Caco-2 (cell line): ENCODE measurements at regions not wholly inside any gene's neighbourhood (a gene's known extent, or its start where the extent isn't known, plus 50 kb on each side); places are given as distances from the start of the nearest gene placed in this dataset.

Source experiments
- BruUV-seq: library from RNA; stranded (reverse); fragments of 400-500 nt; replicated peaks from 2 replicates; lab custom pipeline; 2021; lab: Mats Ljungman, UMichigan
- CTCF ChIA-PET: fragments of 300-600 bp; sonication (Branson Sonifier 250); formaldehyde crosslinking; loops from one replicate; lab custom pipeline; 2022; ENCODE audit warnings: antibody characterized with exemption; lab: Charles Lee
- POLR2A ChIA-PET: fragments of 300-600 bp; sonication (Branson Sonifier 250); formaldehyde crosslinking; loops from one replicate; lab custom pipeline; 2022; ENCODE audit warnings: antibody characterized with exemption; lab: Charles Lee
- DNase-seq, 2 experiments: peaks; one replicate each; pipeline versions ENCODE4 v3.0.0 to v3.0.0-alpha.2; 2020 to 2022
- H3K27me3 ChIP-seq: replicated peaks from 2 replicates; pipeline ENCODE4 v1.6.0; 2011; ENCODE audit warnings: low read length; ENCODE audit not compliant: control insufficient read depth, insufficient read depth
- H3K36me3 ChIP-seq: 2 replicates; pipeline ENCODE4 v1.5.1; 2011; ENCODE audit warnings: low read length; ENCODE audit not compliant: control insufficient read depth, insufficient read depth
- H3K4me1 ChIP-seq: fragments of 250-450 bp; sonication (Bioruptor Pico); 2 replicates; pipeline ENCODE4 v1.5.1; 2020; ENCODE audit warnings: mild to moderate bottlenecking
- H3K4me3 ChIP-seq: 2 replicates; pipeline ENCODE4 v1.5.1; 2011; ENCODE audit warnings: low read depth, mild to moderate bottlenecking, control low read depth, low read length
- H3K9me3 ChIP-seq: fragments of 250-450 bp; sonication (Bioruptor Pico); 2 replicates; pipeline ENCODE4 v1.5.1; 2020; ENCODE audit warnings: mild to moderate bottlenecking, moderate library complexity
- H3K27ac Mint-ChIP-seq: one replicate; pipeline ENCODE4 v1.8.0; 2022; ENCODE audit warnings: mixed read lengths; ENCODE audit not compliant: unreplicated experiment
- H3K27me3 Mint-ChIP-seq: one replicate; pipeline ENCODE4 v1.8.0; 2022; ENCODE audit warnings: mixed read lengths; ENCODE audit not compliant: insufficient read depth, unreplicated experiment
- H3K36me3 Mint-ChIP-seq: one replicate; pipeline ENCODE4 v1.8.0; 2022; ENCODE audit warnings: mild to moderate bottlenecking, mixed read lengths; ENCODE audit not compliant: insufficient read depth, unreplicated experiment
- H3K4me1 Mint-ChIP-seq: one replicate; pipeline ENCODE4 v1.8.0; 2022; ENCODE audit warnings: low read depth, mixed read lengths; ENCODE audit not compliant: unreplicated experiment
- H3K4me3 Mint-ChIP-seq: one replicate; pipeline ENCODE4 v1.8.0; 2022; ENCODE audit warnings: mild to moderate bottlenecking, moderate library complexity, mixed read lengths; ENCODE audit not compliant: unreplicated experiment
- H3K9me3 Mint-ChIP-seq: one replicate; pipeline ENCODE4 v1.8.0; 2022; ENCODE audit warnings: mixed read lengths; ENCODE audit not compliant: unreplicated experiment
- intact Hi-C: fragments of 100-400 bp; cut with micrococcal nuclease; formaldehyde crosslinking; loops from one replicate; pipeline ENCODE4 v1.10.0; 2022; ENCODE audit not compliant: unreplicated experiment
- TF ChIP-seq, protein P1 (sequence below), 2 experiments: fragments of 200-600 bp in 1 of 2; IDR thresholded peaks; 1 replicate in 1 of 2; 2 replicates in 1 of 2; pipeline versions ENCODE4 v1.5.1 to v1.8.0; 2011 to 2022; ENCODE audit warnings: antibody characterized with exemption in 1 of 2, control low read depth in 1 of 2, inconsistent platforms in 1 of 2, low read depth in 1 of 2, low read length in 1 of 2, mild to moderate bottlenecking in 1 of 2, moderate library complexity in 1 of 2; ENCODE audit not compliant: insufficient read depth in 1 of 2, severe bottlenecking in 1 of 2, unreplicated experiment in 1 of 2

DNA sequence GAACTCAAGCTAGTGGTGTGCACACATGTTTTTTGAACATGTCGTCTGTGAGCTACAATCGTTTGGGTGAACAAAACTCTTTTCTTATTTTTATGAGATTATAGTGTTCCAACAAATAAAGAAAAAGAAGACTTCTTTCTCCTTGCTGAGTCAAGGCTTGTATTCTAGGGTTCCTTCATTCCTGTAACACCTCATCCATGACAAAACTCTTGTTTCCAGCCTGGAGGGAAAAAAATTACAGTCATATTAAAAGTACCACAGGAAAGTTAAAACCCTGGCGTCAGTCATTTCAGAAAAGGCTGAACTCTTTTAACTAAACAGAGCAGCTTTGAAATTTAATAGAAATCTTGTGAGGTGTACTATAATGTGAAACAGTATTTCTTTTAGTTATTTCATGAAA, 79.2 kb upstream of the BOD1L1 start:
- H3K9me3 ChIP-seq = no peaks in the 10 kb centered on the region
- H3K4me1 ChIP-seq = 0 out of 2 replicates have a peak, but pooled peaks cover 4% of the 10 kb centered on the region
- DNase-seq = no peak
- H3K27me3 ChIP-seq = no peaks in the 10 kb centered on the region
- TF ChIP-seq, protein P1, sequence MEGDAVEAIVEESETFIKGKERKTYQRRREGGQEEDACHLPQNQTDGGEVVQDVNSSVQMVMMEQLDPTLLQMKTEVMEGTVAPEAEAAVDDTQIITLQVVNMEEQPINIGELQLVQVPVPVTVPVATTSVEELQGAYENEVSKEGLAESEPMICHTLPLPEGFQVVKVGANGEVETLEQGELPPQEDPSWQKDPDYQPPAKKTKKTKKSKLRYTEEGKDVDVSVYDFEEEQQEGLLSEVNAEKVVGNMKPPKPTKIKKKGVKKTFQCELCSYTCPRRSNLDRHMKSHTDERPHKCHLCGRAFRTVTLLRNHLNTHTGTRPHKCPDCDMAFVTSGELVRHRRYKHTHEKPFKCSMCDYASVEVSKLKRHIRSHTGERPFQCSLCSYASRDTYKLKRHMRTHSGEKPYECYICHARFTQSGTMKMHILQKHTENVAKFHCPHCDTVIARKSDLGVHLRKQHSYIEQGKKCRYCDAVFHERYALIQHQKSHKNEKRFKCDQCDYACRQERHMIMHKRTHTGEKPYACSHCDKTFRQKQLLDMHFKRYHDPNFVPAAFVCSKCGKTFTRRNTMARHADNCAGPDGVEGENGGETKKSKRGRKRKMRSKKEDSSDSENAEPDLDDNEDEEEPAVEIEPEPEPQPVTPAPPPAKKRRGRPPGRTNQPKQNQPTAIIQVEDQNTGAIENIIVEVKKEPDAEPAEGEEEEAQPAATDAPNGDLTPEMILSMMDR (IDR thresholded peaks at IDR 0.05; ENCODE audit: insufficient read depth in 1 of 2, low read depth in 1 of 2, low read length in 1 of 2, severe bottlenecking in 1 of 2, unreplicated experiment in 1 of 2) = no peak
- Mint-ChIP-seq H3K4me1 (peaks cover 9% of the 10 kb centered on the region), H3K9me3 (no peaks in the 10 kb centered on the region), H3K4me3 (no peak overlapping the region), H3K36me3 (no peaks in the 10 kb centered on the region), H3K27ac (no peak overlapping the region), H3K27me3 (no peaks in the 10 kb centered on the region)
- H3K36me3 ChIP-seq = no peaks in the 10 kb centered on the region
- intact Hi-C loops = no loop called here
- ChIA-PET POLR2A (no interaction called here), CTCF (interaction anchor here (0.6 kb wide), 1 partner anchor 1149 kb away, joined by 3 read pairs; no protein-coding TSS in a partner anchor)
- BruUV-seq = no TSS peak
- H3K4me3 ChIP-seq = no peak overlapping the region

DNA sequence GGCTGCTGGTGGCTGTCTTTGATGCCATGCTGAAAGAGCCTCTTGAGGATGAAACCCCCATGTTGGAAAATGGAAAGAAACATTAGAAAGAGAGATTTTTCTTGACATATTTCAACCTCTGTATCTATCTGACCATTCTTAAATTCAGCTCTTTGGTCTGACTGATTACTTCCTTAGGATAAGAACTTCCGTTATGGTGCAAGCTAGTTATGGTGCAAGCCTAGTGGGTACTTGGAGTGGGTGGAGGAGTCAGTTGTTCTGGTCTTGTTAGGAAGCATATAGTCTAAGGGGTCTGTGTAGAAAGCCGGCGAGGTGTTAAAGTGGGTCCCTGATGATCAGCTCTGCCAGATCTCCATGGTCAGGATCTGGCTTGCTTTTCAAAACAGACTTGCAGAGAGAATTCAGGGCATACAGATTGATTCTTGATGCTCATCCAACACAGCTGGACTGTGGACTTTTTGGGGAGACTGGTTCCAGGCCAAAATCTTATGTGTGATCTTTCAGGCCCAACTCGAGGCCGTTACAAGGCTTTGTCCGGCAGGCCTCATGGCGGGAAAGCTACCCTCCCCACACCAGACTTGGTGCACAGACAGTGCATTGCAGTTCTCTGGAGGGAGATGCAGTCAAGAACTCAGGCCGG, 82.8 kb upstream of the BOD1L1 start:
- Mint-ChIP-seq H3K9me3 (no peaks in the 10 kb centered on the region), H3K27me3 (no peaks in the 10 kb centered on the region), H3K36me3 (no peaks in the 10 kb centered on the region), H3K4me3 (no peak overlapping the region), H3K4me1 (no peaks in the 10 kb centered on the region), H3K27ac (no peak overlapping the region)
- Histone ChIP-seq H3K4me3 (no peak overlapping the region), H3K4me1 (no peaks in the 10 kb centered on the region), H3K36me3 (no peaks in the 10 kb centered on the region), H3K27me3 (no peaks in the 10 kb centered on the region), H3K9me3 (no peaks in the 10 kb centered on the region)
- BruUV-seq = no TSS peak
- DNase-seq = no peak
- TF ChIP-seq, protein P1 (IDR thresholded peaks at IDR 0.05; ENCODE audit: insufficient read depth in 1 of 2, low read depth in 1 of 2, low read length in 1 of 2, severe bottlenecking in 1 of 2, unreplicated experiment in 1 of 2) = no peak
- ChIA-PET CTCF (no interaction called here), POLR2A (no interaction called here)
- intact Hi-C loops = no loop called here

DNA sequence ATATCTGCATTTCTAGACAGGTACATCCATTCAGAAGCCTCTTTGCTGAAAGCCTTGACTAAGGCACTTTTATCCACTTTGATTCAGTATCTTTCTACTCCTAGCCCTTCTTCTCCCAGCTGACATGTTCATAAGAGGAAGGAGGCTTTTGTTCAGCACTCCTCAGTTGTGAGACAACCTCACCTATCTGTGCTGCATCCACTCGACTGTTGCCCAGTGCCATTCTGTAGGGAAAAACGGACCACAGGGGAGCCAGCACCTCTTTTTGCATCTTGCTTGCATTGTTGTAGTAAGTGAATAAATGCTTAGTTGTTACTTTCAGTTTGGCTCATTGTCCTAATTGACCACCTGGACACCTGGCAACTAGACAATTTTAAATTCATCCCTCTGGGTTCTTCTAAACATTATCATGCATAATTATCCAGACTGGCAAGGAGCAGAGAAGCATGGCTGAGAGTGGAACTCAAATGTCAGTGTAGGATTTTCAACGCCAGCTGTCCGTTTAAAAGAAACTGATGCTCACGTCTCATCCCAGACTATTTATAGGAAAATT, 83.8 kb upstream of the BOD1L1 start:
- no TSS peak for BruUV-seq
- POLR2A ChIA-PET = no interaction called here
- no peaks in the 10 kb centered on the region for H3K27me3 Mint-ChIP-seq

More for the DNA sequence above, 83.8 kb upstream of the BOD1L1 start:
- no peaks in the 10 kb centered on the region for H3K4me1 ChIP-seq
- CTCF ChIA-PET = no interaction called here
- no peak overlapping the region for H3K4me3 ChIP-seq
- no peaks in the 10 kb centered on the region for H3K27me3 ChIP-seq
- no peaks in the 10 kb centered on the region for H3K36me3 ChIP-seq
- DNase-seq = no peak
- Mint-ChIP-seq H3K36me3 (no peaks in the 10 kb centered on the region), H3K4me3 (no peak overlapping the region), H3K27ac (no peak overlapping the region), H3K4me1 (no peaks in the 10 kb centered on the region), H3K9me3 (no peaks in the 10 kb centered on the region)
- intact Hi-C loops = no loop called here
- no peaks in the 10 kb centered on the region for H3K9me3 ChIP-seq
- TF ChIP-seq, protein P1 (IDR thresholded peaks at IDR 0.05; ENCODE audit: insufficient read depth in 1 of 2, low read depth in 1 of 2, low read length in 1 of 2, severe bottlenecking in 1 of 2, unreplicated experiment in 1 of 2) = no peak
